Ovary (tissue), 3 donors: ENCODE measurements at regions not wholly inside any gene's neighbourhood (a gene's known extent, or its start where the extent isn't known, plus 50 kb on each side); places are given as distances from the start of the nearest gene placed in this dataset.

ENCODE experiments used
- CTCF ChIP-seq, 3 donors: fragments of 450-650 bp in 2 of 3; fragments of 200-600 bp in 1 of 3; IDR thresholded peaks; one replicate each; pipeline versions ENCODE4 v1.5.1 to v1.8.0; 2016 to 2022; ENCODE audit warnings: antibody characterized with exemption in 3 of 3, mild to moderate bottlenecking in 1 of 3
- POLR2A ChIP-seq: fragments of 450-650 bp; IDR thresholded peaks from one replicate; pipeline ENCODE4 v1.6.1; 2017; ENCODE audit warnings: antibody characterized with exemption, mild to moderate bottlenecking, moderate library complexity
- donor health status: DM: no; HTN: no; CAD: no.

DNA sequence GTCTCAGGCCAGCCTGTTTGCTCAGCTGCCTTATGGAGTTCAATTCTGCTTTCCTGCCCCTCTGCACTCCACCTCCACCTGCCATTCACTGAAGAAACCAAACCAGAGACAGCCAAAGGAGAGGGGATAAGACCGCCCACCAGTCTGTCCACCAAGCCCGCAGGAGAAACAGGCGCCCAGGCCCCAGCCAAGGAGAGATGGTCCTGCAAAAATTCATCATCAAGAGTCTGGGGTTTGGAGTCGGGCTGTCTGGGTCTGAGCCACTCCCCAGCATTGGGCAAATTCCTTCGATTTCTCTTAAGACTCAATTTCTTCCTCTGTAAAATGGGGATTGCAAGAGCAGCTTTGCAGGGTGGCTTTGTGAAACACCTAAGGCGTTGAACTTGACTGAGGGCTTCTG, 121.4 kb upstream of the RUNX3 start:
- no peak for TF ChIP-seq POLR2A
- no peak for TF ChIP-seq CTCF (IDR thresholded peaks at IDR 0.05)
